ENCODE measurements at regions not wholly inside any gene's neighbourhood (a gene's known extent, or its start where the extent isn't known, plus 50 kb on each side); places are given as distances from the start of the nearest gene placed in this dataset.
"Not testable (repeated sequence)": the region's sequence is repeated elsewhere in the genome, so short reads cannot be mapped to it uniquely, and the experiment has no call there.

DNA sequence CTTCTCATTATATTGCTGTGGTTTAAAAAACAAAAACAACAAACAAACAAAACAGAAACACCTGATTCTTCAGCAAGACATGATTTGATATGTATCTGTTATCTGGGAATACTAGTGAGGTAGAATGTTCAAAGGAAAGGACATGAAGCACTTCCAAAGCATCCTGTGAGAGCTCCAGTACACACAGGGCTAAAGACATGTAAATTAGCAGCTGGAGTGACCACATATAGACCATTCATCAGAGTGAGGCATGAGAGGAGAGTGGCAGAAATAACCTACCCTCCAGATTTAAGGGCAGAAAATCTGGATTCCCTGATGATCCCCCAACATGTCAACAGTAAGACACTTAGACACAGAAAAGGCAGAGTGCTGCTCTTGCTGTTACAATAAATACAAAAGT lies 260.5 kb upstream of the CHRM3 start:
- DNase-seq (ENCODE audit: low read depth in 4 of 4, low spot score in 3 of 4): no peak

DNA sequence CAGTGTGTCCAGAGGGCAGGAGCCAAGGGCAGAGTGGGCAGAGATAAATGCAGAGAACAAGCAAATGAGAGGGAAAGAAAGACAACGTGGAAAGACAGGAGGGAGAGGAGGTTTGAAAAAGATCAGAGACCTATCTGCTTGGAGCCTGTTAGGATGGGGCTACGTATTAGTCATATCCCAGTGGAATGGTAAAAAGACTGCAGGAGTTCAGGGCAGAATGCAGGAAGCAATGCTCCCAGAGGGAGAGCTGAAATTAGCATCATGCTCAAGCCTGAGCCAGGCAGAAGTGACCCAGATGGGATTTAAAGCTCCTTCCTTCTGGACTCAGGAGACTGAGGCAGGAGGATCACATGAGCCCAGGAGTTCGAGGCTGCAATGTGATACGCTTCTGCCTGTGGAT lies 261.3 kb upstream of the CHRM3 start:
- DNase-seq (ENCODE audit: low read depth in 4 of 4, low spot score in 3 of 4): no peak

DNA sequence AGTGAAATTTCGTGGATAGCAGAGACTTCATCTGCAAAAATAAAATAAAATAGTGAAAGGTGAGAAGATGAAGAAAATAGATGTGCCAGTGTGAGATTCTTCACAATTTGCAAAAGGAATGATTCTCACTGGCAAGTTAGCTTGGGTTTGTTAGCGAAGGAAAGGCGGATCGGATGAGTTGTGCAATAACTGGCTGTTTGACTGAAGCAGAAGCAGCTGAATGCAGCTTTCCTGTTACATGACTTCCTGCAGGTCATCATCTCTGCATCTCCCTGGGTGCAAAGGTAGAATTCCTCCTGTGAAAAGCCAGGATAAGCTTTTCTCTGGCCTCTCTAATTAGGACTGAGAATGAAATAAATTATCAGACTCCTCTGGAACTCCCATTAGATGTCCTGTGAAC lies 263.1 kb upstream of the CHRM3 start:
- DNase-seq (ENCODE audit: low read depth in 4 of 4, low spot score in 3 of 4): no peak

DNA sequence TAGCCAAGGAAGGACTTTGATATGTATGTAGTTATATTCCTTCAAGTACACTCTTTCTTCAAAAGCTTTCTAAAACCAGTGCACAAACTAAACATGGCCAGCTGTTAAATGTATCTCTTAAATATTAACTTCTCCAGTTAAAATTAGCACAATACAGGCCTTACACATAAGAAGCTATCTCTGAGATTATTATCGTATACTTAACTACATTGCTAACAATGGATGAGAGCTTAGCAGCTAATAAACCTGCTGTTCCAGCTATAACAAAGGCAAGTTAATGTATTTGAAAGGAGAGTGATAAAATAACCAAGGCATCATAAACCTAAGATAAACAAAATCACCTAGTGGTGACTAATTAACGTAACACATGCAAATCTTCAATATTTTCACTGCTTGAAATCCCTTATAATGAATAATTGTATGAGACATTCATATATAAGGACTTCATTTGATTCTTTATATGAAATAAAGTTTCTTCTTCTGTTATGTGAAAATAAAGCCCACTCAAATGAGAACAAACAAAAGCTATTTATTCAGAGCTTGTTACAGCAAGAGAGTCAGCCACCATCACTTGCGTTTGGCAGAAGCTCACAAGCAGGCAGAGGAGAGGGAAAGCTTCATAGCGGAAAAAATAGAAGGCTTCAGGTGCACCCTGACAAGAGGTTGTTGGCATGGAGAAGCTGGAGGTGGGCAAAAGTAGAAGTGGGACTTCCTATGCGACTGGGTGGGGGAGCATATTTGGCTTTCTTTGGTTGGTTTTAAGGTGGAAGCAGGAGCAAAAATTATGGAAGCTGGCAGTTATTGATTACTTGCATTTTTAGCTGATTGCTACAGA lies 274.1 kb upstream of the CHRM3 start:
- no peak for DNase-seq (ENCODE audit: low read depth in 4 of 4, low spot score in 3 of 4)

DNA sequence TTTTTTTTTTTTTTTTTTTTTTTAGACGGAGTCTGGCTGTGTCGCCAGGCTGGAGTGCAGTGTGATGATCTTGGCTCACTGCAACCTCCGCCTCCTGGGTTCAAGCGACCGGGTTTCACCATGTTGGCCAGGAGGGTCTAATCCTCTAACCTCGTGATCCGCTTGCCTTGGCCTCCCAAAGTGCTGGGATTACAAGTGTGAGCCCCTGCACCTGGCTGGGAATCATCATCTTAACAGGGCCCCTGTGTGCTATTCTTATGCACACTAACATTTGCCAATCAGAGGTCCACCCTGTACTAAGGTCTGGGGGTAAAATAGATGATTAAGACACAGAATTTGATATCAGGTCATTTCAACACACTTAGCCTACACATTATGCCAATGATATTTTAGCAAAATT lies 278.7 kb upstream of the CHRM3 start:
- DNase-seq (ENCODE audit: low read depth in 4 of 4, low spot score in 3 of 4): no peak

DNA sequence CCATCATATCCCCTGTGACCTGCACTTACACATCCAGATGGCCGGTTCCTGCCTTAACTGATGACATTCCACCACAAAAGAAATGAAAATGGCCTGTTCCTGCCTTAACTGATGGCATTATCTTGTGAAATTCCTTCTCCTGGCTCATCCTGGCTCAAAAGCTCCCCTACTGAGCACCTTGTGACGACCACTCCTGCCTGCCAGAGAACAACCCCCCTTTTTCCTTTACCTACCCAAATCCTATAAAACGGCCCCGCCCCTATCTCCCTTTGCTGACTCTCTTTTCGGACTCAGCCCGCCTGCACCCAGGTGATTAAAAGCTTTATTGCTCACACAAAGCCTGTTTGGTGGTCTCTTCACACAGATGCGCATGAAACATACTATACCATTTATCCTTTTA lies 279.7 kb upstream of the CHRM3 start:
- not testable (repeated sequence) for DNase-seq (ENCODE audit: low read depth in 4 of 4, low spot score in 3 of 4)

DNA sequence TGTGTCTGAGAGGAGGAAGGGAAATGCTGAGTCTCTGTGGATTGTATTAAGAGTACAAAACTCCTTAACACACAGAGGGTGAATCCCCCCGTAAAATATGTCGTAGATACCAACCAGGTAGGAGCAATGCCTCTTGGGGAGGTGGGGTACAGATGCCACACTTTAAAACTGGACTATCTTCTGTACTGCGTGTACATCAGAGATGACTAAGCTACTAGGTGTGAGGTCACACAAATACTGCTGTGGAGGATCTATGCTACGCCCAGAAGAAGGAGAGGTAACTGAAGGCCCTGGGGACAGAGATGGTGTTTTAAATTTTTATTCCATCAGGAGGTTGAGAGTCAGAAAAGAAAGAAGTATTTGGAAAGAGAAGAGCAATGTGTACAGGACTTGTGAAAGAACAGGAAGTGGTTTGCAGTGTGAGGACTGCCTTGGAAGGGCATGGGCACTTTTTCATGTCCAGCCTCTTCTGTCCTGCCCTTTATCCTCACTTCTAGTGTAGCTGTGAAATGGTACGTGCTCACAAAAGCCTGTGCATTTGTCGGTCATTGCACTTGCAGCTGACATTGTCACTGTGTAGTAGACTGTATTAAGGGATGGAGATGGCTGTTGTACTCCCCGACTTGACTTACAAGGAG lies 287.8 kb upstream of the CHRM3 start:
- no peak for DNase-seq (ENCODE audit: low read depth in 4 of 4, low spot score in 3 of 4)

DNA sequence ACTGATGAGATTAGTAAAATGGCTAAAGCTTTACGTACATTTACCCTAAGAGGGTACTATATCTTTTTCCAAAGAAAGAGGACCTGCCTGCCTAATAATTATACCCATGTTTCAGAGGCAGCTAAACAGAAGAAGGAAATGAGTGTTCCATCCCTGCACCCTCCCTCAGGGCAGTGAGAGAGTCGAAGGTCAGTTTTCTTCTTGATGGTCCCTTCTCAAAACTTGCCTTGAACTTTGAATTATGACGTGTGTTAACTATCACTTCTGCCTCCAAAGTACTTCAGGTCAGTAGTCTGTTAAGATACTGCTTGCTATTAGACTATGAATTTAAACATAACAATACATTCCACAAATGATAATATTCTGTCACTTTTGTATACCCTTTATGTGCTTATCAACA lies 294.8 kb upstream of the CHRM3 start:
- no peak for DNase-seq (ENCODE audit: low read depth in 4 of 4, low spot score in 3 of 4)

DNA sequence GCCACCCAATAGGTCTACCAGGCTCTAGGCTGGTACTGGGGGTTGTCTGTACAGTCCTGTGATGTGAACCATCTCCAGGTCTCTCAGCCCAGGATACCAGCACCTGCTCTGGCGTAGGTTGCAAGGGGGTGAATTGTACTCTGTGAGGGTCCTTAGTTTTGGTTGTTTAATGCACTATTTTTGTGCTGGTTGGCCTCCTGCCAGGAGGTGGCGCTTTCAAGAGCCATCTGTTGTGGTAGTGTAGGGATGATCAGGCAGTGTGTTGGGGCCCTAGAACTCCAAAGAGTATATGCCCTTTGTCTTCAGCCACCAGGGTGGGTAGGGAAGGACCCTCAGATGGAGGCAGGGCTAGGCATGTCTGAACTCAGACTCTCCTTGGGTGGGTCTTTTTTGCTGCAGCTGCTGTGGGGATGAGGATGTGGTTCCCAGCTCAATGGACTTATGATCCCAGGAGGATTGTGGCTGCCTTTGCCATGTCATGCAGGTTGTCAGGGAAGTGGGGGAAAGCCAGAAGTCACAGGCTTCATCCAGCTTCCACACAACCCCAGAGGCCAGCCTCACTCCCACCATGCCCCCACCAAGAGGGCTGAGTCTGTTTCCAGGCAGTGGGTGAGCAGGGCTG lies 301.8 kb upstream of the CHRM3 start:
- DNase-seq (ENCODE audit: low read depth in 4 of 4, low spot score in 3 of 4): no peak

DNA sequence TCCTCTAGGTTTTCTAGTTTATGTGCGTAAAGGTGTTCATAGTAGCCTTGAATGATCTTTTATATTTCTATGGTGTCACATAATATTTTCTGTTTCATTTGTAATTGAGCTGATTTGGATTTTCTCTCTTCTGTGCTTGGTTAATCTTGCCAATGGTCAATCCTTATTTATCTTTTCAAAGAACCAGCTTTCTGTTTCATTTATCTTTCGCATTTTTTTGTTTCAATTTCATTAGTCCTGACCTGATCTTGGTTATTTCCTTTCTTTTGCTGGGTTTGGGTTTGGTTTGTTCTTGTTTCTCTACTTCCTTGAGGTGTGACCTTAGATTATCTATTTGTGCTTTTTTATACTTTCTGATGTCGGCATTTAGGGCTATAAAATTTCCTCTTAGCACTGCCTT lies 304.4 kb upstream of the CHRM3 start:
- not testable (repeated sequence) for DNase-seq (ENCODE audit: low read depth in 4 of 4, low spot score in 3 of 4)

DNA sequence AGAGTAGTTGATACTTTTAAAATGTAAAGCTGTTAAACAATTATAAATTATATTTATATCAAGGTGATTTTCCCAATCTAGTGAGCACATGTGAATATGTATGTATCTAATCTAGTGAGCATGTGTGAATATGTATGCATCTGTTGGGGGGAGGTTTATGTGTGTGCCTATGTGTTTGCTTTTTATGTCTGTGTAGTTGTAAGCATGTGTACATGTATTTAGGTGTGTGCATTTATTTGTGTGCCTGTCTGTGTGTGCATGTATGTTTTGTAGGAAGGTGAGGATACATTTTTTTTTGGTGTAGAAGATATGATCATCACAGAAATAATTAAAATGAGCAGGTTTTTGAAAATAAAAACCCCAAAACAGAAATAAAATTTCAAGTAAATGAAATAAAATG lies 318.9 kb upstream of the CHRM3 start:
- DNase-seq (ENCODE audit: low read depth in 4 of 4, low spot score in 3 of 4): no peak

DNA sequence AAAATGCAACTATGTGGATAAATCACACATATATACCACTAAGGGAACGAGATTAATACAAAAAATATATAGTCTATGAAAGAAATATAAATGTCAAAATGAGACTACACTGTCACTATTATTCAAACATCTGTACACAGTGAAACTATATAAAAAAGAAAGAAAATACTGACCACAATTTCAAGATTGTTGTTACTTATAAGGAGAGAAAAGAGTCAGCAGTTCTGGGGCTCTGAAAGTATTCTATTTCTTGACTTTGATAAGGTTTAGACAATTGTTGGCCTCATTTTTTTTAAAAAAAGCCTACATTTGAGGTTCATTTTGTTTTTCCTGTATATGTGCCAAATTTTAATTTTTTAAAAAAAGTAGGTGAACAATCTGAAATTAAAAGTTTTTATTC lies 319.3 kb upstream of the CHRM3 start:
- DNase-seq (ENCODE audit: low read depth in 4 of 4, low spot score in 3 of 4): no peak

DNA sequence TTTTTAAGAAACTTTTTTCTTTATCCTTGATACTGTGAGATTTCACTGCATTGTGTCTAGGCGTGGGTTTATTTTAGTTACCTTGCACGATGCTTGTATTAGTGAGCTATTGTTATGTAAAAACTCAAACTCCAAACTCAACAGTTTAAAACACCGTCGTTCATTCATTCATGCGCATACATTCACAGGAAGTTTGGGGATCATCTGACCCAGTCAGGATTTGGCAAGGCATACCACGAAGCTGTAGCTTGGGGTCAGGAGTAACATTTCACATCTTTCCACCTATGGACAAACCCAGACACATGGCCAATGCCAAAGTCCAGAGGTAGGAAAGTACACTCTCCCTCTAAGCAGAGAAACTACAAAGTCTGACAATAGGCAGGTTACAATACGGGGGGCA lies 324.6 kb upstream of the CHRM3 start:
- no peak for DNase-seq (ENCODE audit: low read depth in 4 of 4, low spot score in 3 of 4)

DNA sequence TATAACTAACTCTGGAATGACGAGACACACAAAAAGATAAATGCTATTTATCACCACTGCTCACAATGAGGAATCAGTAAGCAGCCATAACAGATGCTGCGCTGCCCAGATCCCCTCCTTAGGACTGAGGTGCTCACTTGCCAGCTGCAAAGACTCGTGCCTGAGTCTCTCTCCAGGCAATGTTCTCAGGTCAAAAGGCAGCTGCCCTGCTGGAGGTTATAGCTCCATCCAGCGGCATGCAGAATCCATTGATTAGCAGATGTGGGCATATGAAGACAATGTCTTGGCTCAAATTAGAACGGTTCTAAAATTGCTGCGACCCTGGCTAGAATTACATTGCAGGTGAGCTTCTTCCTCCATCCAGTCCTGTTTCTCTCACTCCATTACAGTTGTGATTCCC lies 328.2 kb upstream of the CHRM3 start:
- DNase-seq (ENCODE audit: low read depth in 4 of 4, low spot score in 3 of 4): no peak

DNA sequence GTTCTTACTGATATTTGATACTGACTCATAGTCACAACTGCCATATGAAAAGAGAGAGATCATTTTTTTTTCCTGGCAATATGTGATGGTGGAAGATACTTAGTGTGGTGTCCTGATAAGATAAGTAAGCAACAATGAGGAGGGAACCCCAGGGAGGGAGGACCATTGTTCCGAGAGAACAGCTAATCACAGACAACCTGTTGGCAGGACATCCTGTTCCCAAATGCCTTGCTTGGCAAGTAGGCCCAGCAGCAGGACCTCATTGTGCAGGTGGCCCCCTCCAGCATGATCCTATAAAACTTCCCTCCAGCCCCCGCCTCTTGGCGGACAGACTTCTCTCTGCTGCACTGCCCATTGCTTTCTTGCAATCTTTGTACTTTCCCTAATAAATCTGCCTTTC lies 329.4 kb upstream of the CHRM3 start:
- no peak for DNase-seq (ENCODE audit: low read depth in 4 of 4, low spot score in 3 of 4)

DNA sequence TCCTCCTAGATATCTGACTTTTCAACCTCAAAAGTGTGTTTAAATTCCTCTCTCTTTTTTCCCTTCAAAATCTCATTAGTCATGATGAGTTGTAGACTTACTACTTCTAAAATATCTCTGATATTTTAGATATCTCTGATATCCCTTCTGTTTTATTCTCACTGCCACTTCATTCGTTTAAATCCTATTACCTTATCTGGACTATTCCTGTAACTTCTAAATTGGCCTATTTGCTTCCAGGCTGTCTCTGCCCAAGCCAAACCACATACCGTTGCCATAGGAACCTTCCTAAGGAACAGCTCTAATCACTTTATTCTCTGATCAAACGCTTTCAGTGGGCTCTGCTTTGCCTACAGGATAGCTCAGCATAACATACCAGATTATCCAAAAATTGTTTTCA lies 333.1 kb upstream of the CHRM3 start:
- no peak for DNase-seq (ENCODE audit: low read depth in 4 of 4, low spot score in 3 of 4)

DNA sequence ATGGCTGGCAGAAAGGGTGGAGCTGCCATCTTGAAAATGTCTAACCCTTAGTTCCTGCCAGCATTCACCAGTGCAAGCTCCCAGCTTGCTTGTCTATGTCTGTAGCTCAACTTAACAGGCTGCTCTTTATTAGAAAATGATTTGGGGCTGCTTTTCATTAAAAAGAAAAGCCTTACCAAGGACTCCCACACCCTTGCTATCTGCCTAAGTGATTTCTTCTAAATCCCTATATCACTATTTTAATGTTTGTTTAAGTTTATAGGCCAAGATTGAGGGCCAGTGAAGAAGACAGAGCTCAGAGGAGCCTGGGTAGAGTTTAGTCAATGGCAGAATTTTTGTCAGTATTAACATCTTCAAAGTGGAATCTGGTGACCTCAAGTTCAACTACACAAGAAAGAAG lies 336.8 kb upstream of the CHRM3 start:
- no peak for DNase-seq (ENCODE audit: low read depth in 4 of 4, low spot score in 3 of 4)

DNA sequence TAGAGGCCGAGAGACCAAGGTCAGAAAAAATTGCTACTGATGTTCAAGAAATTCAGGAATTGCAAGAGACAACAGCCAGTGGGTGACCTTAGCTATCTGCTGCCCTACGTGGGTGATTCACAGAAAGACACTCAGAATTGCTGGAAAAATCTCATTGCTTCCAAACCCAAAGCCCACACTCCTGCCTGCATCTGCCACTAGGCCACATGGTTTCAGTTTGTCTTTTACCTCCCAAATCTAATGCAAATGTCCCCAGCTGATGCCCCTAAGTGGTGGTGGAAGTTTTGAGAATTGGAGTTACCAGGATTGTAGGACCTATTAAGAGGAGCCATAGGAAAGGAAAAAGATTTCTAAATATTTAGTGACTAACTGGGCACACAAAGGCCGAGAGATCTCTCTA lies 341.5 kb upstream of the CHRM3 start:
- no peak for DNase-seq (ENCODE audit: low read depth in 4 of 4, low spot score in 3 of 4)

DNA sequence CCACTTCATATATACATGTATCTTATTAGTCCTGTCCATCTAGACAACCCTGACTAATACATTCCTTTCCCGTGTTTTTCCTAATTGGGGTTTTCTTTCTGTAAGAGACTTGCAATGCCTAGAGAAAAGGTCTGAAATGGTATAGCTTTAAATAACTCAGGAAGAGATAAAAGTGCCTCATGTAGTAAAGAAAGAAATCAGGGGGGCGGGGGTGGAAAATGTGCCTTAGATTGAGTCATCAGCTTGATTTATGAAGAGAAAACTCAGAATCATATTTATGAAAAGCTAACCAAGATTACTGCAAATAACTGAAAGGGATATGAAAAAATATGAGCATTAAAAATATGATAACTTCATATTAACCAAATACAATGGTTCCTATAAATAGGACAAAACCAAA lies 345.8 kb upstream of the CHRM3 start:
- DNase-seq (ENCODE audit: low read depth in 4 of 4, low spot score in 3 of 4): no peak

DNA sequence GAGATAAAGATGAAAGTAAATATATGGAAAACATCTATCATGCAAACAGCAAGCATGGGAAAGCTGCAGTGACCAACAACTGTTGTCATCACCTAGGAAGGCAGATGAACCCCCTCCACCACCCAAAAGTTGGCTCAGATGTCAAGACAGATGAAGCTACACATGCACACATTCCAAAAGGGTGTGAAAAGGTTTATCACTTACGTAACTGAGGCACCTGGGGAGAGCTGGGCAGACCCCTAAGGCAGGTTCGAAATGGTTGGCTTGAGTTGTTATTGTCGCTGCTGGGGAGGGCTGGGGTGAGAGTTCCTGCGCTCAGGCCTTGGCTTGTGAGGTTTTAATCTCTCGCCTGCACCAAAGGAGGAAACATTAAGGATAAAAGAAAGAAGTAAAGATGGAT lies 355.1 kb upstream of the CHRM3 start:
- no peak for DNase-seq (ENCODE audit: low read depth in 4 of 4, low spot score in 3 of 4)

DNA sequence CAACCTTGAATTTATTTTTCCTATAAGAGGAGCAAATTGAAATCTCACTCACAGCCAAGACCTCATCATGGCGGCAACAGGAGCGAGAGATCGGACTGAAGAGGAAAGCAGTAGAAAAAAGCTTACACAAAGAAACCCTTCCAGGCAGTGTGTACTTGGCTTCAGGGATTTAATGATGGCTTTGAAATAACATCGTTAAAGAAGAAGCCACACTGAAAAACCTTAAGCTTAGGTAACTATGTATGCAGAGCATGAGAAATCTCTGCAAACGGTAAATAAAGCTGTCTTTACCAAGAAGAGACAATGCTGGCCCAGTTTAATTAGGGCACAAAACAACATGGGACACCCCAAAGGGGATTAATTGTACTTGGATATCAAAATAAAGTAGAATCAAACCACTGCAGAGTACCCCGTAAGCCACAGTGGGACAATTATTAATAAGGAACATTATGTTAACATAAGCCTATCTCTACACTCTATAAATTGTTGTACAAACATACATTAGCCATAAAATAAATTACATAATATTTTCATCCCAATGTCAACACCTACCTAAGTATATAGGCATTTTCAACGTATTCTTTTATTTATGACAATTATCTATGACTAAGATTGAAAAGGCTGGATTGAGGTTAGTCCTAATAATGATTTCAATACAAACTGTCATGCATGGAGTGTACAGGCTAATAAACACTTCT lies 360.2 kb upstream of the CHRM3 start:
- no peak for DNase-seq (ENCODE audit: low read depth in 4 of 4, low spot score in 3 of 4)

DNA sequence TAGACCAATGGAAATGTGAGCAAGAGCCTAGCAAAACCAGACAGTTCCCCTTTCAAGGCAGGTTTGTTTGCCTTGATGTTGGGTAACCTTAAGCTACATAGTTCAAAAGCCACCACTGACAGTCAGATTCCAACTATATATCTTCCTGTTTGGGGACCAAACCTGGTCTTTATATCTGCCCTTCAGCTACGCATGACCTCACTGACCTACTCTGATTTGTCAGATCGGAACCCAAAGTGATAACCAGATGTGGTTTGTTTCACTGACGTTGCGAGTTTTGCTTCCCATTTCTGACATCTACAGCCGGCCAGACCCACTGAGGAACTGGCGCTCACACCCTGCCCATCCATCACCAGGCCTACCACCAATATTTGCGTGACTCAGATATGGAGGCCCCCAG lies 361.1 kb upstream of the CHRM3 start:
- DNase-seq (ENCODE audit: low read depth in 4 of 4, low spot score in 3 of 4): no peak
